A172 (cell line): ENCODE measurements at regions not wholly inside any gene's neighbourhood (a gene's known extent, or its start where the extent isn't known, plus 50 kb on each side); places are given as distances from the start of the nearest gene placed in this dataset.

Experiments
- DNase-seq: peaks from one replicate; pipeline ENCODE4 v3.0.0-alpha.2; 2015; ENCODE audit warnings: low spot score

DNA sequence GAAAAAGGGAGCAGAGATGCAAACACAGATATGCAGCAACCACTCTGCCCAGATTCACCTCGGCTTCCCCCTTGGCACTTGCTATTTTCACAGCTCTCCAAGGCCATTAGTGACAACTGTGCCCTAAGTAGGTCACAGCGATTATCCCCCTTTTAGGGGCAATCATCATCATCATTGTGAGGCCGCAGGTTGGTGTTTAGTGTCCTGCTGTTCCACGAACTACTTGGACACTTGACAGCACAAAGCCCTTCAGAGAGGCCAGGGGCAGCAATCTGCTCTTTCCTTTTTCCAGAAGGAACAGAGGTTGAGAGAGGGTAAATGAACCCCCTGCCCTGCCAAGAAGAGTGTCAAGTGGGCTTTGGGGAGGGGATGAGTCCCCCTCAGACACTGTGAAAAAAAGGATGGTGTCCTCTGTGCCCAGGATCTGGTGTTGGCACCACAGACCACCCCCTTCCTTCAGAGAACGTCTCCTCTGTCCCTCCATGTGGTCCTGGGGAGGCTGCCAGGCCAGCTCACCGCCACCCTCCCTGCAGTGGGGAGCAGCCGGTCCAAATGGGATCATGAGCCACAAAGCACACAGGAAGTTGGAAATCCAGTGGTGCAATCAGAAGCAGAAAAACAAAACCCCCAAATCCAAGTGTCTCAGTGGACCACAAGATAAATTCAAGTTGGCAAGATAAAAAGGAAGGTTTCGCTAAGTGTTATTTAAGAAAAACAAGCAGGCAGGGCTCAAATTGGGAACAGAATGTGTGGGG is 78.4 kb upstream of the MED9 start:
- peak; percentile 39 for DNase-seq

DNA sequence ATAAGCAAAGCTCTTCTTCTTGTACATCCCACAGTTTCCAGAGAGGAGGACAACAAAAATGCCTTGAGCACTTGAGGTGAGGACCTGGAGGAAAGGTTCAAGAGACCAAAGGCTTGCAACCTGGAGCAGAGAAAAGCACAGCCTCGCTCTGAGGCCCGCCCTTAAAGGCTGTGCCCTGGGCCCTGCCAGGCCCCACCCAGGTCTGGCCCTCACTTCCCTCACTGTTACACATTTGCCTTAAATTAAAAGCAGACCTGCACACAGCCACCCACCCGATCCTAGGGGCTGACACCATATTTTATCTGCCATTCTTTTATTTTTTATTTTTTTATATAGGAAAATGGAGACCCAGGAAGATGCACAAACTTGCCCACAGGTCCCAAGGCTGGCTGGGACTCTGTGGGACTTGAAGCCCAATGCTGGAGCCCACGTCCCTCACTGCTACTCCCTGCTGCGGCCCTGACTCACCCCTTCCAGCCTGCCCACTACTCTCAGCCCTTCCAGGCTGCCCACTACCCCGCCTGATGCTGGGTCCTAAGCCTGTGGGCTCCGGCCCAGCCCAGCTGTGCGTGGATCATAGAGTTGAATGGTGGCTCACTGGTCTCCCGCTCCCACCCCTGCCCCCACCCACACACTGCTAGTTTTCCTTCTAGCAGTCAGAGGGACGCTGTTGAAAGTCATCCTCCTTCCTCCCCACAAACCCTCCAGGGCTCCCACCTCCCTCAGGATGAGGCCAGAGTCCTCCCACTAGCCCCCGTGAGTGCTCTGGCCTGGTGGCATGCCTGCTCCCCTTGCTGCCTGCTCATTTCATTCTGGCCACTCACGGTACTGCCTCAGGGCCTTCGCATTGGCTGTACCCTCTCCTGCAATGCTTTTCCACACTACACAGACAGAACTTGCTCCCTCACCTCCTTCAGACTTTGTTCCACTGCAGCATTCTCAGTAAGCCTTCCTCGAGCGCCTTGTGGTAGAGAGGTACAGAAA is 77.6 kb upstream of the MED9 start:
- DNase-seq, result no peak

DNA sequence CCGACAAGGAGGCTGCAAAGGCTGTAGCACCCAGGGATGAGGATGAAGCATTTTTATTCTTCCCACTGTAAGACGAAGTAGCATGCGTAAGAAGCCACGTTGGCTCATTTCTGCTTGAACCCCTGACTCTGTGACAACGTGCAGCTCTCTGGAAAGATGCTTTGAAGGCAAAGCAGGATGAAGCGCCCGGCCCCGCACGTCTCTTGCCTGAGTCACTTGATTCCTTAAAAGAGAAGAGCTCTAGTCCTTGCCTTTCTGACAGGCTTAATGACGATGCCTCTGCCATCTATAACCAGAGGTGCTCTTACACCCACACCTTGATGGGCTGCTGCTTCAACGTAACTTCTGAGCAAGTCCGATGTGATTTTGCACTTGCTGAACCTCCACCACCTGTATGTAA is 76.7 kb upstream of the MED9 start:
- no peak for DNase-seq

DNA sequence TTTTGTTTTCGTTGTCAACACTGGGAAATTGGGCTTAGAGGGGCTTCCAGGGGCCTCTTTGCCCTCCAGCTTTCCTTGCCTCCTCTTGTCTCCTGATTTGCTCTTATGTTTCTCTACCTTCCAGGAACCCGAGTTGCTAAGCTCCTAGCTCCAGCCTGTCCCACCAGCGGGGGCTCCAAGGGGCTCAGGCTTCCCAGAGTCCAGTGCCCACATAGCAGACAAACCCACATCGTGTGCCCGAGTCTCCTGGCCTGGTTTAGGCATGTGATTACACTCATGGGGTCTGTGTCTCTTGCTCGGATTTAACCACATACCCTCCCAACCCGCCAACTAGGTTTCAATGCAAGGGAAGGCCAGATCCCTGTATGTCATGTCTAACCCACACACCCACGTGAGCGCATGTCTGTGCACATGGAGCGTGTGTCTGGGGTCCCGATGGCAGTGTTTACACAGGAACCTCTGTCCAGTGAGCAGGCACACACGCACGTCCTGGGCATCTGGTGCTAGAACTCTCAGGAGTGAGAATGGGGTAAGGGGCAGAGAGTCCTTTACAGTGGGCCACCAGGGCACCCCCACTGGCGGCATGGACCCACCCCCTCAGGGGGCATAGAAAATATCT is 76.1 kb upstream of the MED9 start:
- no peak for DNase-seq

DNA sequence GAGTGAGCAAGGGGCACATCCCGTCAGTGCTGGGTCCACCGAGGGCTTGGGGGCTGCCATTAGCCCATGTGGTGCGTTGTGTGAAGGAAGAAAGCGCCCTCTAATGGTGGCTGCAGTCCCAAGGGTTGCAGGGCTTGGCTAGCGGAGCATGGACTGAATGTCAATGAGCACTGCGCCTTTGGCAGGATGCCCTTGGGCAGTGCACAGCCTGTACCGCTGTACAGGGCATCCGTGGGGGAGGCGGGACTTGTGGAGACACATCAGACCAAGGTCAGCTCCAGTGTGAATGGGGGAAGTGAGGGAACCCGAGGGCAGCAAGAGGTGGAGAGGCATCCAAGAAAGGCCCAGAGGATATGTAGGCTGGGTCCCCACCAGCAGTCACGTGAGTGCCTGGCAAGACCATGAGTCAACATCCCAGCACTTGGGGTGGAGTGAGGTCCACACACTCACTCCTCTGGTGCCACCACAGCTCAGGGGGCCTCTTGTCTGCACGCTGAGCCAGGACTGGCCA is 75.5 kb upstream of the MED9 start:
- DNase-seq, result peak; percentile 64

DNA sequence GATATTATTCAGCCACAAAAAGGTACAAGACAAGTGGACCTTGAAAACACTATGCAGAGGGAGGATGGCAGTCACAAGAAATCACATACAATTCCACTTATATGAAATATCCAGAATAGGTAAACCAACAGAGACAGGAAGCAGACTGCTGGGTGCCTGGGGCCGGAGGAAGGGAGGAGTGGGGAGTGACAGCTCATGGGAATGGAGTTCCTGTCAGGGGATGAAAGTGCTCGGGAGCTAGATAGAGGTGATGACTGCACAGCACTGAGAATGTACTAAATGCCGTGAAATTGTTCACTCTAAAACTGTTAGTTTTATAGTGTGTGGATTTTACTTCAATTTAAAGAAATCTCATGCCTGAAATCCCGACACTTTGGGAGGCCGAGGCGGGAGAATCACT is 74.2 kb upstream of the MED9 start:
- DNase-seq, result peak; percentile 64

DNA sequence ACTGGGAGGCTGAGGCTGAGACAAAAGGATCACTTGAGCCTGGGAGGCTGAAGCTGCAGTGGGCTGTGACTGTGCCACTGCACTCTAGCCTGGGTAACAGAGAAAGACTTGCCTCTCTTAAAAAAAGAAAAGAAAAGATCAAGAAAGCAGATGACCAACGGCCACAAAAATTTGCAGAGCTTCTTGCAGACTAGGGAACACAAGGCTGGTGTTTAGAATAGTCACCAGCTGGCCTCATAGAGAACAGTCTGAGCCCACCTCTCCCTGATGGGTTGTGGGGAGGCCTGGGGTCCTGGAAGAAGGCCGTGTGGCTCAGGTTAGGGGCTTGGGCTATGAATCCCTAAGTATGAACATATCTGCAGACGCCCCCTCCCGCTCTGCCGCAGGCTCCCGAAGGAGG is 73.7 kb upstream of the MED9 start:
- DNase-seq, result no peak

DNA sequence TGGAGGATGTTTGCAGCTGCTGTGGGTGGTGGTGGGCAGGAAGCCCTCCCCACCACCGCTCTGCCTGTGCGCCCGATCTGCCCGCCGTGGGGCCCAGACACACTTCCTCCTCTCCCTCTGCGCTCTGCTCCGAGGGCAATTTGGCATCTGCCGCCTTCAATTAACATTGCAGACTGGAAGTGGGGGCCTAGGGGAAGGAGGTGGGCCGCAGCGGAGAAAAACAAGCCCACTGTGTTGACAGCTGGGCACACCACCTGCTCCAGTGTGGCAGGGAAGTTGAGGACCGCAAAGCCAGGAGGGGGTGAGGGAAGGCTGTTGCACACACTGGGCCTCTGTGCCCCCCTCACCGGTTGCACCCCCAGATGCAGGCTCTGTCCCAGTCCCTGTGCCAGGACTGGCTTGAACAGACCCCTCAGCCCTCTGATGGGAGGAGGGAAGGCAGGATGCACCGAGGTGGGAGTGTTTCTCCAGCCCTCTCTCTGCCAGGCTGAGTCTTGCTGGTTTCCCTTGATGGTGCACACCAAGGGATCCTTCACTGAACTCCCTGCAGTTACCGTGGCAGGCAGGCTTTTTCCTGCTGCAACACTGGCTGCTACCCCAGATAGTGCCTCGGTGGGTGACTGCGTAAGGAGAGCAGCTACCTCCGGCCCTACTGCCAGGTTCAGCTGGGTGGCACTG is 72.8 kb upstream of the MED9 start:
- DNase-seq, result no peak

DNA sequence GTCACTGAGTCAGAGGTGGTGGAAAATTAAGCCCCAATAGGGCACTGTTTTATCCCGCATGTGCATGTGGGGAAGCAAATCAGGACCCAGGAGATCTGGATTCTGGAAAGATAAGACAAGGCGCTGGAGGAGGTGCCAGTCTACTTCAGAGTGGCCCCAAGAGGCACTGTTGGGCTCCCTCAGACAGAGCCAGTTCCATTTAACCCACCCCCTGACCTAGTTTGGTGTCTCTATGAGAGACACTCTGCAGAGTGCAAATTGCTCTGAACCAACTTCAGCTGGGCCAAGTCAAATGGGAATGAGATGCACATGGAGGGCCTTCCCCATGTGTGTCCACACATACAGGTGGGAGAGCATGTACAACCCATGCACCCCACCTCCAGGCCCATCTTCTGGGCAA is 71.1 kb upstream of the MED9 start:
- DNase-seq, result no peak

DNA sequence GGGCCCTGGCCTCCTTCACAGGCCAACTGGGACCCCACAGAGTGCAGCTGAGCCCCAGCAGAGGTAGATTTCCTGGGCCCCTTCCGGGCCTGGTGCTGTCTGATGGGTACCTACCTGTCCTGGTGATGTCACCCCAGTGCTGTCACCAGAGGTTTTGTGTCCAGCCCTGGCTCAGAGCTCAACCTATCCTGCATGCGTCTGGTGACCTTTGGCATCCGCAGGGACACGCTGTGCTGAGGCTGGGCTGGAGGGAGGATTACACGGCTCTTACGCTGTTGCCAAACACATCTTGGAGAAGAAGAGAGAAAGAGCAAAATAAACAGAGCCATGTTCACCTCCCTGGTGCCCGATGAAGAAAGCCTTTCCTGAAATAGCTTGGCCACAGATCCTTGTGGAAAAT is 70.6 kb upstream of the MED9 start:
- no peak for DNase-seq

DNA sequence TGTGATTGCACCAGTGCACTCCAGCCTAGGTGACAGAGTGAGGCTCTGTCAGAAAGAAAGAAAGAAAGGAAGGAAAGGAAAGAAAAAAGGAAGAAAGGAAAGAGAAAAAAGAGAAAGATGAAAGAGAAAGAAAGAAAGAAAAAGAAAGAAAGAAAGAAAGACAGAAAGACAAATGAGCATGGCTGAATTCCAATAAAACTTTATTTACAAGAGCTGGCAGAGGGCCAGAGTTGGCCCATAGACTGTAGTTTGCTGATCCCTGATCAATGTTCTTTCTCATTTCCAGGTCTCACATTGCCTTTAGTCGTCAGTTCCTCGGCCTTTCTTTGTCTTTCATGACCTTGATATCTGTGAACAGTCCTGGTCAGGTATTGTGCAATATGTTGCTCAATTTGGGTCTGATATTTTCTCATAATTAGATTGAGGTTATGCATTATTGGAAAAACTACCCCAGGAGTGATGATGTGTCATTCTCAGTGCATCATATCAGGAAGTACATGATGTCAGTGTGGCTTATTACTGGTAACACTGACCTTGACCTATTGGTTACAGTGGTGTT is 68.5 kb upstream of the MED9 start:
- DNase-seq, result no peak

DNA sequence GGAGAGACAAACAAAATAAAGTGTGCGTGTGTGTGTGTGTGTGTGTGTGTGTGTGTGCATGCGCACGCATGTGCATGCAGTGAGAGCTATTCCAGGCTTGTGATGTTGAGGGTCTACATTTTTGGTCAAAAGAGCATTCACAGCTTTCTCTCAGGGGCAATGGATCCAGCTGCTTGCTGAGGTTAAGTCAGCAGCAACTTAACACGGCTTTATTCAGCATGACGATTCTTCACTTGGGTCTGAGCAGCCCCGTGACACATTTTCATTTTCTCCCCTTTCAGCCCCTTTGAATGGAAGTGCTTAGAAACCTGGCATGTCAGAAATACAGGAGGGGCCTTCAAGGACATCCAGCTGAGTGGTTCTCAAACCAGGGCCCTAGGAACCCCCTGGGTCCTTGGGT is 66.4 kb upstream of the MED9 start:
- no peak for DNase-seq

DNA sequence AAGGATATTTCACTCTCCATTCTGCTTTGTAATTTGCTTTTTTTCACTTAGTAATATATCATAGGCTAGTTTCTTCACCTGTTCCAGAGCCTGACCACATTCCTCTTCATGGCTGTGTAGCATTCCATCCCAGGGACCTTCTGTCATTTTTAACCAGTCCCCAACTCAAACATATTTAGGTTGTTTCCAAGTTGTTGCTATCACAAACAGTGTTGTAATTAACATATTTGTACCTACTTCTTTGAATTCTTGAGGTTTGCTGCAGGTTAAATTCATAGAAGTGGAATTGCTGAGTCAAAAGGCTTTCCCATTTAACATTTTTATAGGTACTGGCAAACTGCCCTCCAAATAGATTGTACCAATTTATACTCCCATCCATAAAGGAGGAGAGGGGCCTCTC is 65.1 kb upstream of the MED9 start:
- DNase-seq, result peak; percentile 34

DNA sequence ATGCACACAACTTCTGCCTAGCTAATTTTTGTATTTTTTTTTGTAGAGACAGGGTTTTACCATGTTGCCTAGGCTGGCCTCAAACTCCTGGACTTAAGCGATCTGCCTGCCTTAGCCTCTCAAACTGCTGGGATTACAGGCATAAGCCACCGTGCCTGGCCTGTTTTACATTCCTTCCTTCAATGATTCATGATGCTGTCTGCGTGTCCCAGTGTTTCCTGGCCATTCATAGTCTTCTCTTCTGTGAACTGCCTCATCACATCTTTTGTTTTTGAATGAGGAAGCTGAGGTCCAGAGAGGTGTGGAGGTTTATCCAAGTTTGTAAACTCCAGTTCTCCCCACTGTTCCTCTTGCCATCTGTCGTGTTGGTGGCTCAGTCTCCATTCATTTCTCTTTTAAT is 64.5 kb upstream of the MED9 start:
- peak; percentile 58 for DNase-seq

DNA sequence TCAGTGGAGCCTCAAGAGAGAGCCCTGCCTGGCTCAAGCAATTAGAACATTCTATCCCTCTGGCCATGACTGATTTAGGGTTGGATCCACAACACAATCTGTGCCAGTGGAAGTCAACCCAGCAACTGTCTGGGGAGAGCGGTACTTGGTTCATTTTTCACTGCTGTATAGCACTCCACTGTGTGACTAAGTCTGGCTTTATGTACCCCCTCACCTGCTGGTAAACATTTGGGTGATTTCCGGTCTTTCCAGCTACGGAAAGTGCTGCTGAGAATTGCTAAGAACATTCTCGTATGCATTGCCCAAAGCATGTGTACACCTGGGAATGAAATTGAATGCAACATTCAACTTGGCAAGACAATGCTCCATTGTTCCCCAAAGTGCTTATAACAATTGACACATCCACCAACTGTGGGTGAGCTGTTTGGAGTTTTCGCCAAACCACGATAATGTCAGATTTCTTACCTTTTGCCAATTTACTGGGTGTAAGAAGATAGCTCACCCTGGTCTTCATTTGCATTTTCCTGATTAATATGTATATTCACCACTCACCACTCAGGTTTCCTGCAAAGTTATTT is 63.5 kb upstream of the MED9 start:
- DNase-seq, result no peak

DNA sequence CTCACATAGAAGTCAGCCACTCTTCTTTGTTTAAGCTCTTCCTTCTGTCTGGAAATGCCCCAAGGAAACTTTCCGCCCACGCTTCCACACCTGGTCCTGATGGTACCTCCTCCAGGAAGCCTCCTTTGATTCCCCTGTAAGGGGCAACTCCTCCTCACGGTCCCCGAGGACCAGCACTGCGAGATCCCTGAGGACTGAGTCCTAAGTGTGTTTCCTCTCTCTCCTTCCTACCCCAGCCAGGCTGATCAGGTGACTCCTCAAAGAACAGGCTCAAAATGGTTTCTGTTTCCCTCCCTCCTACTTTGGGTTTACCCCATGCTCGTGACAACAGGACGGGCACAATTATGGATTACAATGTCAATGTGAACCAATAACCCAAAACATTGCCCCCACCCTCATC is 63.0 kb upstream of the MED9 start:
- DNase-seq, result no peak

DNA sequence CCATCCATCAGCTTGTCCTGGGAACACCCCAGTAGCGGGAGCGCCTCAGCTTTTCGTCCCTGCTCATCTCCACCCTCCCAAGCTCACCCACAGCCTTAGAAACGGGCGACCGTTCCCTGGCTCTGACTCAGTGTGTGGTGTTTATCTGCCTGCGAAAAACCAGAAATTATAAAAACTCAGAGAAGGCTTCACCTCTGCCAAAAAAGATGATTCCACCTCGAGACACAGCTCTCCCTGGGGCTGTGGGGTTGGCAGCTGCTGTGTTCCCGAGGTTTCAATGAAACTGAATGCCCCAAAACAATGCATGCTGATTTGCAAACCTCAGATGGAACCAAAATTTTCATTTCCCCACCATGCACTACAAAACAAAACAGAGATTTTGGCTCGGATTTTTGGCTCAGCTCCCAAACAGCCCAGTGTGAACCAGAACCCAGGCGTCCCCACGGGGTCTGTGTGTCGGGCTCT is 62.4 kb upstream of the MED9 start:
- no peak for DNase-seq

DNA sequence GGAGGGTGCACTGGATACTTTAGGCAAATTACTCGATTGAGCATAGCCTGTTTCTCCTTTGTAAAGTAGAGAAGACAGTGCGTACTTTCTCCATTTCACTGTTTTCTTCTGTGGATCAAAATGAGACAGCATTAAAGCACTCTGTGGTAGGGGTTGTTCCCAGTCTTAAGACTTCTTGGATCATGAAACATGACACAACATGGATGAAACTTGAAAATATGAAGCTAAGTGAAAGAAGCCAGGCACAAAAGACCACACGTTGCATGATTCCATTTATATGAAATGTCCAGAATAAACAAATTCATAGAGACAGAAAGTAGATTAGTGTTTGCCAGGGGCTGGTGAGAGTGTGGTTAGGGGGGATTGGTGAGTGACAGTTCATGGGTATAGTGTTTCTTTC is 61.8 kb upstream of the MED9 start:
- DNase-seq, result no peak

DNA sequence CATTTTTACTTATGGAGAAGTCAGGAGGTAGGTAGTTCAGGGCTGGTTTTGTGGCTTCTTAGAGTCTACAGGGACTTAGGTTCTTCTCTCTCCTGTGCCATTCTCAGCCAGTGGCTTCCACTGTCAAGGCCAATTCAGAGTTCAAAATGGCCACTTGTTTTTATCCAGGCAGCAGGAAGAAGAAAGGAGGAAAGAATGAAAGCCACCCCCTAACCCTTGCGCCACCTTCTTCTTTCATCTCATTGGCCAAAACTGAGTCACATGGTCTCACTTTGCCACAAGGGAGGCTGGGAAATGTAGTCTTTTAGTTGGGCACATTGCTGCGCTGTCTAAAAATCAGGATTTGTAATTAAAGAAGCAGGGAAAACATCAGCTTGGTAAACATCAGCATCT is 60.8 kb upstream of the MED9 start:
- peak; percentile 75 for DNase-seq

DNA sequence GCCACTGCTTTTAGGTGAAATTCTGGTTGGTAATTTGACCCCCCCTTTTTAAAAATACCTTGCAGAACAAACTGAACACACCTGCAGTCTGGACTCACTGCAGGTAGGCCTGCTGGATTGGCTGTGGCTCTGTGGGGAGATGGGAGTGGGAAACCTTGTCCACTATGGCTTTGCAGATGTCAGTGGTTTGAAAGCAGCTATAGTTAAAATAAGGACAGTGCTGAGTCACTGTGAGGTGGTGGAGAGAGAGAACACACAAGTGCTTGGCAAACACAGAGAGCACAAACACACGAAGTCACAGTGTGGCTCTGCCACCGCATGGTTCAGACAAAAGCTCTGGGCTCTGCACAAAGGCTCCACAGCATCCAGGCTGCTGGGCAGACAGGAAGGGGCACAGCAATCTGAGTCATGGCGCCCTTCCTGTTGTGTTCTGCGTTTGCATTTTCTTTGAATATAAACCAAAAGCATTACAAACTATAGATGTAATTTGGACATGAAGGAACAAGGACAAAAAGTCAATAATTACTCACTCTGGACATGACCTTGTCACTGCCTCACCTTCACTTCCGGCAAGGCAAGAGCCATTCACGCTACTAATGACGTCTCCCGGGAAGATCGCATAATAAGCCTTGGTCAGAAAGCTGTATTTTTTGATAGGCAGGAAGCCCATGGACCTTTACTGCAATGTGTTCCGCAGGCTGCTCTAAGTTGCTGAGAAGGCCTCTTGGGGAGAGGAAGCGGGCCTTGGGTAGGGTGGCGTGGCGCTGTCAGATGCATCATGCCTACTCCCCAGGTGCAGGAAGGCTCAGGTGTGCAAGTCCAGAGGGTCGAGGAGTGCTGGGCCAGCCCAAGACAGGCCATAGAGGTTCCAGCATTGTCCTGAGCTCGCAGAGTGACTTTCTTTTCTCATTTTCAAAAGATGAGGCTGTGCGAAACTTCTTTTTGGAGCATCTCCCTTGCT is 60.1 kb upstream of the MED9 start:
- DNase-seq, result peak; percentile 44
